Hepatocyte (in vitro differentiated cells): ENCODE measurements at regions not wholly inside any gene's neighbourhood (a gene's known extent, or its start where the extent isn't known, plus 50 kb on each side); places are given as distances from the start of the nearest gene placed in this dataset.

Experiments
- DNase-seq: peaks from one replicate; pipeline ENCODE4 v3.0.0-alpha.2; 2016; ENCODE audit warnings: low spot score
- H2AFZ ChIP-seq: fragments of 200-600 bp; sonication (generic); 2 replicates; pipeline ENCODE4 v1.6.0; 2016; ENCODE audit warnings: antibody characterized with exemption, mild to moderate bottlenecking
- H3K27ac ChIP-seq: fragments of 200-600 bp; sonication (generic); 2 replicates; pipeline ENCODE4 v1.5.1; 2016; ENCODE audit warnings: mild to moderate bottlenecking
- H3K27me3 ChIP-seq: fragments of 200-600 bp; sonication (generic); 2 replicates; pipeline ENCODE4 v1.6.1; 2016
- H3K36me3 ChIP-seq: fragments of 200-600 bp; sonication (generic); replicated peaks from 2 replicates; pipeline ENCODE4 v1.5.1; 2016; ENCODE audit warnings: low read depth; ENCODE audit not compliant: insufficient read depth
- H3K4me1 ChIP-seq: fragments of 200-600 bp; sonication (generic); 2 replicates; pipeline ENCODE4 v1.5.1; 2016; ENCODE audit warnings: mild to moderate bottlenecking, moderate library complexity; ENCODE audit not compliant: insufficient read depth
- H3K4me2 ChIP-seq: fragments of 200-600 bp; sonication (generic); 2 replicates; pipeline ENCODE4 v1.6.0; 2016
- H3K4me3 ChIP-seq: fragments of 200-600 bp; sonication (generic); 2 replicates; pipeline ENCODE4 v1.5.1; 2016; ENCODE audit warnings: mild to moderate bottlenecking
- H3K79me2 ChIP-seq: fragments of 200-600 bp; sonication (generic); 2 replicates; pipeline ENCODE4 v1.6.0; 2017; ENCODE audit warnings: mild to moderate bottlenecking
- H3K9me2 ChIP-seq: fragments of 200-600 bp; sonication (generic); replicated peaks from 2 replicates; pipeline ENCODE4 v1.6.0; 2017; ENCODE audit warnings: mild to moderate bottlenecking; ENCODE audit not compliant: insufficient read depth
- H3K9me3 ChIP-seq: fragments of 200-600 bp; sonication (generic); 2 replicates; pipeline ENCODE4 v1.5.1; 2016; ENCODE audit warnings: low read depth, mild to moderate bottlenecking
- H4K20me1 ChIP-seq: fragments of 200-600 bp; sonication (generic); 2 replicates; pipeline ENCODE4 v1.6.0; 2016; ENCODE audit warnings: mild to moderate bottlenecking; ENCODE audit not compliant: insufficient read depth, poor library complexity, severe bottlenecking
- EZH2 ChIP-seq: fragments of 200-600 bp; sonication (generic); IDR thresholded peaks from 2 replicates; pipeline ENCODE4 v1.6.1; 2016; ENCODE audit warnings: antibody characterized with exemption, mild to moderate bottlenecking, borderline replicate concordance
- EZH2phosphoT487 ChIP-seq: fragments of 200-600 bp; sonication (generic); IDR thresholded peaks from one replicate; pipeline ENCODE4 v1.6.1; 2018; ENCODE audit warnings: antibody characterized with exemption, mild to moderate bottlenecking, low read depth, moderate library complexity; ENCODE audit not compliant: unreplicated experiment, severe bottlenecking
- WGBS: methylation state at CpG from one replicate; pipeline ENCODE4 v1.1.6; 2016; ENCODE audit warnings: low lambda C conversion rate; ENCODE audit errors: missing lambda C conversion rate; 5-methylcytosine and 5-hydroxymethylcytosine counted together
- TF ChIP-seq, protein P1 (sequence below): fragments of 200-600 bp; sonication (generic); IDR thresholded peaks from 2 replicates; pipeline ENCODE4 v1.5.1; 2016; ENCODE audit warnings: antibody characterized with exemption, mild to moderate bottlenecking; ENCODE audit not compliant: poor library complexity

DNA sequence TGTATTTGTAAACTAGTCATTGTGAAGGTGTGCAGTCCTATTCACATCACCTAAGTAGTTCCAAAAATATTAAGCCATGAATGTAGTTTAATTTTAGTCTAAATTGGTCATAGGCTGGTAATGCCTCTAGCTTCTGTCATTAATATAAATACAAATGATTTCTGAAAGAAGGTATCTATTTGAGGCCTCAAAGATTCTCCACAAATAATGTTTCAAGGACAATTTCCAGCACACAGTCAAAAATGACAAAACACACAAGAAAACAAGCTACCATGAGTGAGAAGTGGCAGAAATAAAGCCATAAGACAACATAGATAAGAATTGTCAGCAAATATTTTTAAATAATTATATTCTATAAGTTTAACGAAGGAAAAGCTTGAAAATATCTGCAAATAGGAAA is 66.7 kb upstream of the PDK4 start:
- TF ChIP-seq, protein P1, sequence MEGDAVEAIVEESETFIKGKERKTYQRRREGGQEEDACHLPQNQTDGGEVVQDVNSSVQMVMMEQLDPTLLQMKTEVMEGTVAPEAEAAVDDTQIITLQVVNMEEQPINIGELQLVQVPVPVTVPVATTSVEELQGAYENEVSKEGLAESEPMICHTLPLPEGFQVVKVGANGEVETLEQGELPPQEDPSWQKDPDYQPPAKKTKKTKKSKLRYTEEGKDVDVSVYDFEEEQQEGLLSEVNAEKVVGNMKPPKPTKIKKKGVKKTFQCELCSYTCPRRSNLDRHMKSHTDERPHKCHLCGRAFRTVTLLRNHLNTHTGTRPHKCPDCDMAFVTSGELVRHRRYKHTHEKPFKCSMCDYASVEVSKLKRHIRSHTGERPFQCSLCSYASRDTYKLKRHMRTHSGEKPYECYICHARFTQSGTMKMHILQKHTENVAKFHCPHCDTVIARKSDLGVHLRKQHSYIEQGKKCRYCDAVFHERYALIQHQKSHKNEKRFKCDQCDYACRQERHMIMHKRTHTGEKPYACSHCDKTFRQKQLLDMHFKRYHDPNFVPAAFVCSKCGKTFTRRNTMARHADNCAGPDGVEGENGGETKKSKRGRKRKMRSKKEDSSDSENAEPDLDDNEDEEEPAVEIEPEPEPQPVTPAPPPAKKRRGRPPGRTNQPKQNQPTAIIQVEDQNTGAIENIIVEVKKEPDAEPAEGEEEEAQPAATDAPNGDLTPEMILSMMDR: no peak
- no peak for TF ChIP-seq EZH2phosphoT487
- Histone ChIP-seq H3K79me2 (no peaks in the 10 kb centered on the region), H3K27ac (no peak overlapping the region), H3K4me1 (no peaks in the 10 kb centered on the region), H3K9me2 (no peaks in the 10 kb centered on the region), H3K36me3 (no peaks in the 10 kb centered on the region), H3K4me3 (no peak overlapping the region), H2AFZ (no peak overlapping the region), H4K20me1 (no peaks in the 10 kb centered on the region), H3K4me2 (no peak overlapping the region), H3K9me3 (no peaks in the 10 kb centered on the region), H3K27me3 (no peaks in the 10 kb centered on the region)
- 59% methylated on average over 1 of the region's 1 CpG for WGBS
- no peak for DNase-seq

DNA sequence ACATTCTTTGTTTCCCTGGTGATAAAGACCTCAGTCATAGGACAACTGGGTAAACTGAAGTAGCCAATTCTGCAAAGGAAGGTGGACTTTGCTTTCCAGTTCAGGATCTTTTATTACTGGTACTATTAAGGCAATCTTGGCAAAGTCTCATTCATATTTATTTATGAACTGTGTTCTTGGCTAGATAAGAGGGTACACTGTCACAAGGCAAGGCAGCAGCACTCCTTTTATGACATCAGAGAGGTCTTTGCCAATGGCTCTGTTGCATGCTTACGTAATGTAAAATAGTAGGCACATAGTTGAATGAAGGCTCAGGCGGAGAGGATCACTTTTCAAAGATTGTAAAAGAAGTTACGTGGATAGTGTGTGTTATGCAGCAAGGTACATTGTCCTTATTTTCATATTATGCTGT is 63.7 kb upstream of the PDK4 start:
- Histone ChIP-seq H3K27me3 (no peaks in the 10 kb centered on the region), H3K4me3 (no peak overlapping the region), H4K20me1 (no peaks in the 10 kb centered on the region), H3K36me3 (no peaks in the 10 kb centered on the region), H3K9me3 (no peaks in the 10 kb centered on the region), H2AFZ (no peak overlapping the region), H3K4me1 (no peaks in the 10 kb centered on the region), H3K27ac (peak overlapping the region; percentile 80), H3K4me2 (no peak overlapping the region), H3K79me2 (no peaks in the 10 kb centered on the region), H3K9me2 (no peaks in the 10 kb centered on the region)
- peak; percentile 71 for DNase-seq
- WGBS: 64% methylated on average over 3 of the region's 3 CpGs
- TF ChIP-seq EZH2phosphoT487 (no peak), EZH2 (no peak)
- TF ChIP-seq, protein P1: no peak

DNA sequence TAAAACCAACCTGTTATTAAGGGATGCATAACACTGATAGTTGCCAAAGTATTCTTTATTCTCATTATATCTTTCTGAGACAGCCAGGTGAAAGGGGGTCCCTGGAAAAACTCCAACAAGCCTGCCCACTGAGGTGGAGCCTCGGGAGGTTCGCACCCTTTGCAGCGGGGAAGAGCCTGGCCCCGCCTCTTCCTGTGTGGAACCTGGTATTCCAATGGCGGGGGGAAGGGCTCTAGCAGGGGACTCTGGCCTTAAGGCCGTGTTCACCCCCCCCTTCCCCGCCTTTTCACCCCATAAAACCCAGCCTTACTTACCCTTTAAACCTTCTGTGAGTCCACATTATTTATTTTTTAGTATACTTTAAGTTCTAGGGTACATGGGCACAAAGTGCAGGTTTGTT is 62.4 kb upstream of the PDK4 start:
- DNase-seq: peak; percentile 11
- WGBS: 80% methylated on average over 6 of the region's 7 CpGs
- H3K4me3 ChIP-seq: no peak overlapping the region

More for the DNA sequence above, 62.4 kb upstream of the PDK4 start:
- TF ChIP-seq EZH2 (no peak), EZH2phosphoT487 (no peak)
- TF ChIP-seq, protein P1: no peak
- Histone ChIP-seq H3K4me2 (no peak overlapping the region), H2AFZ (no peak overlapping the region), H3K27me3 (no peaks in the 10 kb centered on the region), H3K36me3 (no peaks in the 10 kb centered on the region), H3K9me2 (no peaks in the 10 kb centered on the region), H3K9me3 (no peaks in the 10 kb centered on the region), H4K20me1 (no peaks in the 10 kb centered on the region), H3K27ac (peak overlapping the region; percentile 69), H3K4me1 (no peaks in the 10 kb centered on the region), H3K79me2 (no peaks in the 10 kb centered on the region)
